H1 (cell line): ENCODE measurements at regions not wholly inside any gene's neighbourhood (a gene's known extent, or its start where the extent isn't known, plus 50 kb on each side); places are given as distances from the start of the nearest gene placed in this dataset.

Experiments used
- CTCF ChIA-PET: fragments of 300-600 bp; sonication (Branson Sonifier 250); formaldehyde crosslinking; loops from one replicate; lab custom pipeline; 2021; ENCODE audit not compliant: partially characterized antibody; lab: Charles Lee
- POLR2A ChIA-PET: fragments of 300-600 bp; sonication (Branson Sonifier 250); formaldehyde crosslinking; loops from one replicate; lab custom pipeline; 2021; ENCODE audit warnings: inconsistent platforms; ENCODE audit not compliant: partially characterized antibody; lab: Charles Lee
- DNase-seq, 2 experiments: peaks; one replicate each; pipeline versions ENCODE4 v3.0.0 to v3.0.0-alpha.2; 2010 to 2022; ENCODE audit warnings: low spot score in 2 of 2, low read depth in 1 of 2, mixed read lengths in 1 of 2
- FAIRE-seq: peaks from 2 replicates; lab custom pipeline; 2011; peaks lifted over from hg19 to GRCh38; lab: Jason Lieb, UNC
- H2AFZ ChIP-seq: 2 replicates; pipeline ENCODE4 v1.8.1; 2012; ENCODE audit warnings: low read length, inconsistent platforms
- H2AK5ac ChIP-seq: 2 replicates; pipeline ENCODE4 v1.6.1; 2013; ENCODE audit warnings: low read depth, low read length
- H2BK120ac ChIP-seq: replicated peaks from 2 replicates; pipeline ENCODE3; 2013; ENCODE audit warnings: low read depth, low read length, inconsistent platforms
- H2BK12ac ChIP-seq: 2 replicates; pipeline ENCODE4 v1.6.1; 2013; ENCODE audit warnings: low read depth, low read length
- H2BK15ac ChIP-seq: 2 replicates; pipeline ENCODE4 v1.6.1; 2013; ENCODE audit warnings: low read length
- H2BK20ac ChIP-seq: 2 replicates; pipeline ENCODE4 v1.6.1; 2013; ENCODE audit warnings: low read length
- H2BK5ac ChIP-seq: 2 replicates; pipeline ENCODE4 v1.6.1; 2013; ENCODE audit warnings: low read depth, low read length
- H3K14ac ChIP-seq: 2 replicates; pipeline ENCODE4 v1.6.1; 2013; ENCODE audit warnings: inconsistent platforms; ENCODE audit not compliant: insufficient read length
- H3K18ac ChIP-seq: 2 replicates; pipeline ENCODE4 v1.6.1; 2013; ENCODE audit warnings: low read length; ENCODE audit errors: extremely low read depth
- H3K23ac ChIP-seq: 2 replicates; pipeline ENCODE4 v1.6.1; 2013; ENCODE audit warnings: inconsistent platforms; ENCODE audit not compliant: insufficient read length
- H3K23me2 ChIP-seq: 2 replicates; pipeline ENCODE4 v1.6.1; 2013; ENCODE audit warnings: low read depth, low read length
- H3K27ac ChIP-seq: 2 replicates; pipeline ENCODE4 v1.6.1; 2011; ENCODE audit warnings: low read depth, low read length, inconsistent platforms
- H3K27me3 ChIP-seq, 4 experiments: replicated peaks in 1 of 4; 1 replicate in 1 of 4; 2 replicates in 3 of 4; pipeline versions ENCODE4 v1.6.1 to v1.8.1; 2011 to 2013; ENCODE audit warnings: low read length in 3 of 4, mild to moderate bottlenecking in 3 of 4, inconsistent platforms in 2 of 4, mixed read lengths in 2 of 4, moderate library complexity in 1 of 4; ENCODE audit not compliant: control insufficient read depth in 3 of 4, insufficient read depth in 3 of 4; ENCODE audit errors: extremely low read depth in 1 of 4
- H3K36me3 ChIP-seq, 4 experiments: 2 replicates each; pipeline versions ENCODE4 v1.6.1 to v1.8.1; 2011 to 2013; ENCODE audit warnings: mild to moderate bottlenecking in 4 of 4, low read length in 3 of 4, moderate library complexity in 2 of 4, control low read depth in 1 of 4, inconsistent platforms in 1 of 4; ENCODE audit not compliant: insufficient read depth in 4 of 4, control insufficient read depth in 2 of 4
- H3K4ac ChIP-seq: replicated peaks from 2 replicates; pipeline ENCODE3; 2013; ENCODE audit warnings: low read length, low read depth, mixed read lengths, inconsistent platforms; ENCODE audit not compliant: insufficient read length
- H3K4me1 ChIP-seq, 4 experiments: replicated peaks in 1 of 4; 1 replicate in 1 of 4; 2 replicates in 3 of 4; pipeline versions ENCODE4 v1.6.1 to v1.8.1; 2011 to 2013; ENCODE audit warnings: low read length in 3 of 4, inconsistent platforms in 2 of 4, mixed read lengths in 1 of 4; ENCODE audit not compliant: insufficient read depth in 4 of 4, control insufficient read depth in 3 of 4
- H3K4me2 ChIP-seq, 2 experiments: 2 replicates each; pipeline versions ENCODE4 v1.6.1 to v1.8.1; 2011 to 2013; ENCODE audit warnings: low read depth in 2 of 2, low read length in 2 of 2, control low read depth in 1 of 2, inconsistent platforms in 1 of 2, mild to moderate bottlenecking in 1 of 2; ENCODE audit not compliant: insufficient read depth in 1 of 2
- H3K4me3 ChIP-seq, 4 experiments: fragments of 200-600, 300-600 bp in 1 of 4; sonication (generic), shearing (Covaris generic), sonication (Bioruptor Twin) in 1 of 4; 2 replicates each; pipeline versions ENCODE4 v1.5.1 to v1.8.1; 2011 to 2016; ENCODE audit warnings: low read length in 4 of 4, low read depth in 3 of 4, control low read depth in 2 of 4, inconsistent platforms in 2 of 4, mild to moderate bottlenecking in 2 of 4, mixed read lengths in 1 of 4, moderate library complexity in 1 of 4; ENCODE audit not compliant: insufficient read depth in 2 of 4; ENCODE audit errors: extremely low read depth in 1 of 4
- H3K56ac ChIP-seq: replicated peaks from 2 replicates; pipeline ENCODE3; 2013; ENCODE audit warnings: low read depth, mild to moderate bottlenecking, mixed read lengths, low read length, inconsistent platforms; ENCODE audit not compliant: insufficient read length
- H3K79me1 ChIP-seq: 2 replicates; pipeline ENCODE4 v1.6.1; 2013; ENCODE audit warnings: low read depth, low read length, control low read depth
- H3K79me2 ChIP-seq, 2 experiments: 2 replicates each; pipeline versions ENCODE4 v1.6.1 to v1.8.1; 2012 to 2013; ENCODE audit warnings: low read length in 2 of 2, mild to moderate bottlenecking in 2 of 2, inconsistent platforms in 1 of 2; ENCODE audit not compliant: insufficient read depth in 2 of 2, control insufficient read depth in 1 of 2
- H3K9ac ChIP-seq, 4 experiments: replicated peaks in 1 of 4; 1 replicate in 1 of 4; 2 replicates in 3 of 4; pipeline versions ENCODE4 v1.6.1 to v1.8.1; 2011 to 2013; ENCODE audit warnings: low read depth in 3 of 4, low read length in 3 of 4, control low read depth in 2 of 4, mild to moderate bottlenecking in 2 of 4, moderate library complexity in 2 of 4, inconsistent platforms in 1 of 4; ENCODE audit errors: extremely low read depth in 1 of 4
- H3K9me3 ChIP-seq, 2 experiments: 2 replicates each; pipeline versions ENCODE4 v1.6.1 to v1.8.1; 2012 to 2013; ENCODE audit warnings: mild to moderate bottlenecking in 2 of 2, moderate library complexity in 2 of 2, control low read depth in 1 of 2, inconsistent platforms in 1 of 2, low read depth in 1 of 2, low read length in 1 of 2, mixed read lengths in 1 of 2; ENCODE audit not compliant: insufficient read depth in 2 of 2
- H4K20me1 ChIP-seq, 2 experiments: replicated peaks in 1 of 2; 2 replicates each; pipeline versions ENCODE3 to v1.8.1; 2011 to 2013; ENCODE audit warnings: inconsistent platforms in 2 of 2, low read length in 2 of 2, mild to moderate bottlenecking in 1 of 2; ENCODE audit not compliant: insufficient read depth in 2 of 2, control insufficient read depth in 1 of 2
- H4K5ac ChIP-seq: 2 replicates; pipeline ENCODE4 v1.6.1; 2013; ENCODE audit warnings: low read length, low read depth, mixed read lengths, inconsistent platforms; ENCODE audit not compliant: insufficient read length
- H4K8ac ChIP-seq: 2 replicates; pipeline ENCODE4 v1.8.0; 2013; ENCODE audit warnings: mild to moderate bottlenecking, moderate library complexity, low read length, inconsistent platforms; ENCODE audit not compliant: insufficient read depth; ENCODE audit errors: extremely low read depth
- H4K91ac ChIP-seq: replicated peaks from 2 replicates; pipeline ENCODE3; 2013; ENCODE audit warnings: low read length, mixed read lengths, inconsistent platforms; ENCODE audit not compliant: insufficient read length
- ASH2L ChIP-seq: fragments of 200-600, 300-600 bp; sonication (generic); IDR thresholded peaks from one replicate; pipeline ENCODE4 v1.7.1; 2017; ENCODE audit warnings: low read length
- E2F6 ChIP-seq: IDR thresholded peaks from 2 replicates; pipeline ENCODE4 v1.6.1; 2012; ENCODE audit warnings: inconsistent platforms
- MAFK ChIP-seq: IDR thresholded peaks from 2 replicates; pipeline ENCODE4 v1.6.1; 2012; ENCODE audit warnings: low read depth, mild to moderate bottlenecking, improper control_type of control experiment, low read length
- MAX ChIP-seq: IDR thresholded peaks from 2 replicates; pipeline ENCODE4 v1.6.1; 2012; ENCODE audit warnings: inconsistent platforms
- POU5F1 ChIP-seq: IDR thresholded peaks from 2 replicates; pipeline ENCODE4 v1.6.1; 2011; ENCODE audit warnings: low read depth, mild to moderate bottlenecking, low read length, moderate library complexity
- SIRT6 ChIP-seq: IDR thresholded peaks from one replicate; pipeline ENCODE4 v1.7.1; 2012; ENCODE audit warnings: low read length, inconsistent platforms
- TCF12 ChIP-seq: IDR thresholded peaks from 2 replicates; pipeline ENCODE4 v1.6.1; 2011; ENCODE audit warnings: low read depth, mild to moderate bottlenecking, low read length
- TEAD4 ChIP-seq: IDR thresholded peaks from 2 replicates; pipeline ENCODE4 v1.6.1; 2012; ENCODE audit warnings: low read depth, low read length, inconsistent platforms, mixed read lengths
- WGBS, 2 experiments: shearing (Covaris generic) in 1 of 2; methylation state at CpG; one replicate each; pipeline versions ENCODE4 v1.1.6 to v1.1.7; 2013 to 2015; ENCODE audit warnings: low lambda C conversion rate in 2 of 2, mixed read lengths in 2 of 2, inconsistent platforms in 1 of 2, low coverage in 1 of 2, missing lambda C conversion rate in 1 of 2; ENCODE audit not compliant: insufficient replicate concordance in 2 of 2, insufficient coverage in 1 of 2, insufficient read length in 1 of 2; ENCODE audit errors: extremely low coverage in 1 of 2, missing lambda C conversion rate in 1 of 2; 5-methylcytosine and 5-hydroxymethylcytosine counted together
- TF ChIP-seq, protein P1 (sequence below): IDR thresholded peaks from 2 replicates; pipeline ENCODE4 v1.6.1; 2011; ENCODE audit warnings: low read length, improper control_type of control experiment

GRCh38 chr14:97640031-97640430 lies 842.8 kb downstream of the VRK1 start:
- Histone ChIP-seq H3K79me2 (no peaks in the 10 kb centered on the region), H2BK12ac (peak overlapping the region; percentile 97), H4K20me1 (no peaks in the 10 kb centered on the region), H2AFZ (no peak overlapping the region), H3K9ac (no peak overlapping the region), H2AK5ac (peak overlapping the region; percentile 30; the same call in 1 of the 2 replicates), H3K14ac (no peak overlapping the region), H3K36me3 (no peaks in the 10 kb centered on the region), H3K27me3 (no peaks in the 10 kb centered on the region), H3K9me3 (no peaks in the 10 kb centered on the region), H4K8ac (no peak overlapping the region), H2BK20ac (peak overlapping the region; percentile 91; the same call in 1 of the 2 replicates), H2BK5ac (peak overlapping the region; percentile 94), H3K23me2 (no peaks in the 10 kb centered on the region; the same call in 1 of the 2 replicates), H3K4me2 (no peak overlapping the region), H4K91ac (peak overlapping the region; percentile 82), H3K4ac (peak overlapping the region; percentile 50), H3K79me1 (no peaks in the 10 kb centered on the region), H3K4me3 (no peak overlapping the region), H3K23ac (no peak overlapping the region), H3K27ac (no peak overlapping the region), H4K5ac (no peak overlapping the region), H3K4me1 (peaks cover 4 to 19% (median 13%) of the 10 kb centered on the region in 4 experiments; a peak in 6 of 7 replicates), H3K18ac (peak overlapping the region; percentile 90; the same call in 1 of the 2 replicates), H2BK120ac (peak overlapping the region; percentile 60), H3K56ac (no peak overlapping the region), H2BK15ac (0 out of 2 replicates have a peak overlapping the region, but pooled peaks have one; percentile 93)
- ChIA-PET POLR2A (no interaction called here), CTCF (no interaction called here)
- peak; percentile 66 for FAIRE-seq
- 68% methylated on average over 5 of the region's 5 CpGs; no CpG with 5 or more reads in 1 of the 2 experiments for WGBS, 2 experiments
- no peak for DNase-seq
- TF ChIP-seq TEAD4 (peak; percentile 97), ASH2L (peak; percentile 27), POU5F1 (no peak), E2F6 (no peak), MAX (peak; percentile 83), MAFK (no peak), TCF12 (0 out of 2 replicates have a peak, but pooled peaks have one; percentile 63), SIRT6 (no peak)
- TF ChIP-seq, protein P1, sequence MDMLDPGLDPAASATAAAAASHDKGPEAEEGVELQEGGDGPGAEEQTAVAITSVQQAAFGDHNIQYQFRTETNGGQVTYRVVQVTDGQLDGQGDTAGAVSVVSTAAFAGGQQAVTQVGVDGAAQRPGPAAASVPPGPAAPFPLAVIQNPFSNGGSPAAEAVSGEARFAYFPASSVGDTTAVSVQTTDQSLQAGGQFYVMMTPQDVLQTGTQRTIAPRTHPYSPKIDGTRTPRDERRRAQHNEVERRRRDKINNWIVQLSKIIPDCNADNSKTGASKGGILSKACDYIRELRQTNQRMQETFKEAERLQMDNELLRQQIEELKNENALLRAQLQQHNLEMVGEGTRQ = peak; percentile 40; the same call in 1 of the 2 replicates
